ENCODE measurements at regions not wholly inside any gene's neighbourhood (a gene's known extent, or its start where the extent isn't known, plus 50 kb on each side); places are given as distances from the start of the nearest gene placed in this dataset.
"Not testable (repeated sequence)": the region's sequence is repeated elsewhere in the genome, so short reads cannot be mapped to it uniquely, and the experiment has no call there.

GRCh38 chr10:22119575-22119974, 98.2 kb downstream of the EBLN1 start:
- H4K20me1 ChIP-seq (ENCODE audit: insufficient read depth, low read length); H3K4me3 ChIP-seq (ENCODE audit: low read depth, low read length, poor library complexity, severe bottlenecking); H3K9me2 ChIP-seq (ENCODE audit: low read depth, low read length); H3K79me2 ChIP-seq (ENCODE audit: insufficient read depth, low read length); H3K27me3 ChIP-seq (ENCODE audit: insufficient read depth, low read length); H3F3A ChIP-seq (ENCODE audit: insufficient read depth, low read length); H3K27ac ChIP-seq (ENCODE audit: low read depth, low read length, poor library complexity, severe bottlenecking); H3K36me3 ChIP-seq (ENCODE audit: insufficient read depth, low read length); H3K9me3 ChIP-seq (ENCODE audit: low read length); H3K4me1 ChIP-seq (ENCODE audit: insufficient read depth, low read length, severe bottlenecking); H3K4me2 ChIP-seq (ENCODE audit: low read length); H2AFZ ChIP-seq (ENCODE audit: low read length); H3K9ac ChIP-seq (ENCODE audit: low read length): not testable (repeated sequence)

- Histone ChIP-seq H3K36me3 (ENCODE audit: insufficient read depth, low read length) (no peaks in the 10 kb centered on the region), H3K79me2 (ENCODE audit: insufficient read depth, low read length) (no peaks in the 10 kb centered on the region), H2AFZ (ENCODE audit: low read length) (no peak overlapping the region), H3K4me2 (ENCODE audit: low read length) (no peak overlapping the region), H3K4me3 (ENCODE audit: low read depth, low read length, poor library complexity, severe bottlenecking) (no peak overlapping the region), H3K9me3 (ENCODE audit: low read length) (no peaks in the 10 kb centered on the region), H3K9me2 (ENCODE audit: low read depth, low read length) (no peaks in the 10 kb centered on the region), H3K4me1 (ENCODE audit: insufficient read depth, low read length, severe bottlenecking) (no peaks in the 10 kb centered on the region), H4K20me1 (ENCODE audit: insufficient read depth, low read length) (no peaks in the 10 kb centered on the region), H3F3A (ENCODE audit: insufficient read depth, low read length) (no peaks in the 10 kb centered on the region), H3K27ac (ENCODE audit: low read depth, low read length, poor library complexity, severe bottlenecking) (no peak overlapping the region), H3K27me3 (ENCODE audit: insufficient read depth, low read length) (no peaks in the 10 kb centered on the region), H3K9ac (ENCODE audit: low read length) (no peak overlapping the region)
- TF ChIP-seq CTCF (IDR thresholded peaks at IDR 0.05; ENCODE audit: low read length) = no peak
- no peak for TF ChIP-seq EZH2 (IDR thresholded peaks at IDR 0.05; ENCODE audit: borderline replicate concordance, low read length)
Measured at GRCh38 chr10:22111705-22112104, 106.1 kb downstream of the EBLN1 start.

GRCh38 chr10:22111260-22111659, 106.6 kb downstream of the EBLN1 start:
- H4K20me1 ChIP-seq (ENCODE audit: insufficient read depth, low read length) = no peaks in the 10 kb centered on the region

More at GRCh38 chr10:22111260-22111659, 106.6 kb downstream of the EBLN1 start:
- Histone ChIP-seq H3K9ac (ENCODE audit: low read length) (no peak overlapping the region), H3K4me2 (ENCODE audit: low read length) (no peak overlapping the region), H2AFZ (ENCODE audit: low read length) (no peak overlapping the region), H3K36me3 (ENCODE audit: insufficient read depth, low read length) (no peaks in the 10 kb centered on the region), H3K9me3 (ENCODE audit: low read length) (no peaks in the 10 kb centered on the region), H3F3A (ENCODE audit: insufficient read depth, low read length) (no peaks in the 10 kb centered on the region), H3K79me2 (ENCODE audit: insufficient read depth, low read length) (no peaks in the 10 kb centered on the region), H3K4me1 (ENCODE audit: insufficient read depth, low read length, severe bottlenecking) (no peaks in the 10 kb centered on the region), H3K9me2 (ENCODE audit: low read depth, low read length) (no peaks in the 10 kb centered on the region), H3K27ac (ENCODE audit: low read depth, low read length, poor library complexity, severe bottlenecking) (no peak overlapping the region), H3K27me3 (ENCODE audit: insufficient read depth, low read length) (no peaks in the 10 kb centered on the region), H3K4me3 (ENCODE audit: low read depth, low read length, poor library complexity, severe bottlenecking) (no peak overlapping the region)
- TF ChIP-seq CTCF (IDR thresholded peaks at IDR 0.05; ENCODE audit: low read length) (no peak), EZH2 (IDR thresholded peaks at IDR 0.05; ENCODE audit: borderline replicate concordance, low read length) (no peak)

Data from OCI-LY1 (cell line).